HG03095 (cell line): ENCODE measurements at regions not wholly inside any gene's neighbourhood (a gene's known extent, or its start where the extent isn't known, plus 50 kb on each side); places are given as distances from the start of the nearest gene placed in this dataset.

Source experiments
- ATAC-seq: cut with Tn5 transposase; IDR thresholded peaks from one replicate; pipeline ENCODE4 v1.9.1; 2021; ENCODE audit warnings: moderate library complexity; ENCODE audit not compliant: unreplicated experiment

- no peak for ATAC-seq
These were observed 177.8 kb upstream of the IGFBP7 start for GRCh38 chr4:57287687-57288604.

GRCh38 chr4:57282933-57283310 lies 172.7 kb upstream of the IGFBP7 start:
- no peak for ATAC-seq

DNA sequence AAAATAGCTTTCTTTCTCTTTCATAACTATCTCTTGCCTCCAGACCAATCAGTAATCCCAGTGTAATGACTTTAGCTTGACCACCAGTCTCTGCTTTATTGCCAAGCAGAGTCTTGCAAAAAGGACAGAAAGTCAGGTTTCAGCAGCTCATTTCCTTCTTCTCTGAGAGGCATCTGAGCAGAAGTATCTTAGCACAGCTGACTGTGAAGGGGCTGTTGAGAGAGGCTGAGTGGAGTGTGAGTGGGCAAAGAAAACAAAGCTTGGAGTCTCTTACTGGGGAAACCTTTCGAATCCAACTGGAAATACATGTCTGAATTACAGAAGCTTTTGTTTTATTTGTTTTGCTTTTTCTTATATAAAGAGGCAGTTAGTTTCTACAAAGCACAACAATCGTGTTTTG lies 170.3 kb upstream of the IGFBP7 start:
- ATAC-seq: no peak

GRCh38 chr4:57278780-57279179 lies 168.6 kb upstream of the IGFBP7 start:
- no peak for ATAC-seq

DNA sequence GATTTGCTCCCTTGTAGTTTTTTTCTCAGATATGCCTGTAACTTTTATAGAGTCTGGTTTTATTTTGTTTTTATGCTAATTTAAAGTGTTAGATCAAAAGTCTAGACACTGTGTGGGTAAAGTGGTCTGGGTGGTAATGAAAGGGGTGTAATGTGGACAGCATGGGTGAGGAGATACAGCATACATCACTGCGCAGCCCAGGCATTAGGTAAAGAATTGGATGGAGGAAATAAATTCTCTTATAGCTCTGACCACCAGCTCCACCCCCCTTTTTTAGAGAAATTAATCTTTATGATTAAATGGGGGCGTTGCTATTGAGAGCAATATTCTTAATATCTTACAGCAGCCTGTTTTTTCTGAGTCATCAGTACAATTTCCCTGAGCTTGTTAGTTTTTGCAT lies 163.9 kb upstream of the IGFBP7 start:
- ATAC-seq: no peak

- ATAC-seq: no peak
These were observed 160.2 kb upstream of the IGFBP7 start for GRCh38 chr4:57270346-57270745.

GRCh38 chr4:57265831-57266582 lies 155.8 kb upstream of the IGFBP7 start:
- ATAC-seq: no peak

DNA sequence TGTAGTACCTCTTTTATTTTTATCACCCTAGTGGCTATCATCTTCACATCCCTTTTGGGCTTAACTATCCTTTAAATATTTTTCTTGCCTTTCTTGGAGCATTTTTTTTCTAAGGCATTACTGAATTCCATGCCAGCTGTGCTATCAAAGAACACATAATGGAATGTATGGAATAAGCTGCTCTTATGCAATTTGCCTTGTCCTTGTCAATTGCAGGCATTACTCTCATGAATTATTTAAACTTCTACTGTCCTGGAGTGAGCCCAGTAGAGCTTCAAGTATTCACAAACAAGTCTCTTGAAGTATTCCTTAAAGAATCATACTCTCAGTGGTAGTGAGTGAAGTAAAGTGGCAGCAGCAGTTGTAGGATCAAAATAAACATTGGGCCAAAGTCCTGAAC lies 144.6 kb upstream of the IGFBP7 start:
- no peak for ATAC-seq

GRCh38 chr4:57249083-57249482 lies 138.9 kb upstream of the IGFBP7 start:
- ATAC-seq: no peak

GRCh38 chr4:57243076-57243475 lies 132.9 kb upstream of the IGFBP7 start:
- no peak for ATAC-seq

GRCh38 chr4:57234252-57234775 lies 124.1 kb upstream of the IGFBP7 start:
- no peak for ATAC-seq

DNA sequence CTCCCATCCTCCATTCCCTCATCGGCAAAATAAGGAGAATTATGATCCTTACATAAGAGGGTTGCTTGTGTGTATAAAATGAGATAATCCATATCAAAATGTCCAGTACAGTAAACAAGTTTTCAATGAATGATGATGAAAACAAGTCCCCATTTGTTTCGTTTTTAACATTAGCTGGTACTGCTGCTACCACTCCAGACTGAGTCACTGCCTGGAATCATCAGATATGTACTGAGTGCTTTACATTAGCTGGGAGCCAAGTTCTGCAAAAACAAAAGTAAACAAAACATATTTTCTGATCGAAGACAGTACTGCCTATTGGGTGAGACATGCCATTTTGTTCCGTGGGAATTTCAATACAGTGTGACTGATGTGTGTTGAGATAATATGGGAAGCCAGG lies 123.2 kb upstream of the IGFBP7 start:
- no peak for ATAC-seq

- no peak for ATAC-seq
These were observed 121.6 kb upstream of the IGFBP7 start for GRCh38 chr4:57231781-57232180.

- no peak for ATAC-seq
These were observed 110.5 kb upstream of the IGFBP7 start for GRCh38 chr4:57220734-57221133.

DNA sequence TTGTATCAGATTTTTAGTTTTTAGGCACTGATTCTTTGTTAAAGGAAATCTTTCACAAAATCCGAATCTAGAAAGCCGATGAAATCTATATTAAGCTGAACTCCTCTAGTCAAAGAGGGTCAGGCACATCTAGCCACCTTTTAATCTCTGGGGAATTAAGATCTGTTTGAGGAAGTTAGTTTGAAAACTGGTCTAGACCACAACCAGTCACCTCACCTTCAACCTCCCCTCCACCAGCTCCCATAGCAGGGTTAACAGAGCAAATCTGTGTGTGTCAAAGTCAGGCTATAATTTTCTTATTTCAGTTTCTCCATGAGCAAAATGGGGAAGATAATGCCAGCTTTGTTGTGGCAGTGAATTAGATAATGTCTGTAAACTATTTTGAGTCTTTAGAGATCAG lies 110.0 kb upstream of the IGFBP7 start:
- ATAC-seq: no peak

GRCh38 chr4:57219431-57219830 lies 109.2 kb upstream of the IGFBP7 start:
- ATAC-seq: no peak

DNA sequence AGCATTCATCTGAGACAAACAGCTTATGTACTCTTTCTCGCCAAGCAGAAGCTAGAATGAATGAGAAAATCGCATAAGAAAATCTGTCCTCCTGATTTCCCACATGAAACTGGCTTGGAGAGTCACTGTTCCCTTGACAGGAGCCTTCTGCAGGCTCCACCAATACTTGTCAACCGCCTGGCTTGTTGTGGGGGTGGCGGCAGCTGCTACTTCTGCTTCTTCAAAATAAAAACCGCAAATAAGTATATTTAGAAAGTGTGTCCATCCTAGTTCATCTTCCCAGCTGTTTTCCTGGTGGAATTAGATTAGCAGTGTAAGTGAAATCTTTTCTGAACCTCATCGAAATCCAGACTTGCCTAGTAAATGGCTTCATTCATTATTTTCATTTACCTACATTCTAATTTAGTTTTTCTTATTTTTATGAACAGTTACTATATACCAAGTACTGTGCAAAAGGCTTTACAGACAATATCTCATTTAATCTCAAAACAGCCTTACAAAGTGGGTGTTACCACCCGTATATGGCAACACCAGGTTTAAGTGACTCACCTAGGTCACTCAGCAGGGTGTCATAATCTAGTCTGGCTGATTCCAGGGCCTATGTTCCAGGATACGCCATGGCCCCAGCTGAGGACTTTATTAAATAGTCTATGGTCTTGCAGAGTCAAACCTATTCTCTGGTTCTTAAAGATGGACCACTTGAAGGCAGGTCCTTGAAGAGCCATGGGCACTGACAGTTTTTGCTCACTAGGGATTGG lies 104.6 kb upstream of the IGFBP7 start:
- no peak for ATAC-seq

GRCh38 chr4:57211131-57211530 lies 100.9 kb upstream of the IGFBP7 start:
- ATAC-seq: no peak

DNA sequence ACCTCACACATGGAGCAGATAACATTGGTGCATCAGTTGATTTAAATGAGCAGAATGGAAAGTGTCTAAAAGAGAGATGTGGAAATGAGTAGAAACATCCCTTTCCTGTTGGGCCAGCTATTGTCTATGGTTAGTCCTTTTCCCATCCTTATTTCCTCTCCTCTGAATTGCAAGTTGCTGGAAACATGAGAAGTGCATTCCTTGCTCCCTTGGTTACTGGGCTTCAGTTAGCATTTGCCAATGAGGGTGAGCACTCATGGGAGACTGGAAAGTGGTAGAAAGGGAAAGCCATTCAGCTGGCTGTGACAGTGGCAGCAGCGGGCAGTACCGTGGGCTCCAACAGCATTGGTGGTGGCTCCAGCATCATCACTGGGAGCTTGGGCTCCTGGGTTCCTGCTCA lies 96.0 kb upstream of the IGFBP7 start:
- no peak for ATAC-seq

- ATAC-seq: no peak
These were observed 95.4 kb upstream of the IGFBP7 start for GRCh38 chr4:57205580-57205979.

GRCh38 chr4:57200799-57201327 lies 90.7 kb upstream of the IGFBP7 start:
- no peak for ATAC-seq
